ENCODE measurements at regions not wholly inside any gene's neighbourhood (a gene's known extent, or its start where the extent isn't known, plus 50 kb on each side); places are given as distances from the start of the nearest gene placed in this dataset.
"Not testable (repeated sequence)": the region's sequence is repeated elsewhere in the genome, so short reads cannot be mapped to it uniquely, and the experiment has no call there.

GRCh38 chr11:71091506-71092265, 160.7 kb downstream of the SHANK2 start:
- Histone ChIP-seq H2AFZ (ENCODE audit: low read length) (no peak overlapping the region), H3F3A (ENCODE audit: low read depth) (no peaks in the 10 kb centered on the region), H3K9me2 (replicated peaks; ENCODE audit: low read depth, low read length) (no peaks in the 10 kb centered on the region), H3K4me3 (ENCODE audit: low read length, poor library complexity, severe bottlenecking) (no peak overlapping the region), H3K4me1 (ENCODE audit: insufficient read depth, low read length, poor library complexity, severe bottlenecking) (no peaks in the 10 kb centered on the region), H3K4me2 (ENCODE audit: low read depth, low read length, poor library complexity, severe bottlenecking) (no peak overlapping the region), H3K9me3 (ENCODE audit: insufficient read depth, low read depth, low read length) (peaks cover 6% of the 10 kb centered on the region; the same call in 1 of the 2 replicates), H3K36me3 (ENCODE audit: insufficient read depth, low read length) (no peaks in the 10 kb centered on the region), H4K20me1 (ENCODE audit: insufficient read depth, low read length, poor library complexity, severe bottlenecking) (no peaks in the 10 kb centered on the region), H3K9ac (ENCODE audit: low read depth, low read length, poor library complexity, severe bottlenecking) (no peak overlapping the region), H3K27me3 (ENCODE audit: insufficient read depth, low read length, poor library complexity, severe bottlenecking) (no peaks in the 10 kb centered on the region), H3K79me2 (ENCODE audit: insufficient read depth, low read length) (no peaks in the 10 kb centered on the region)
- TF ChIP-seq, protein P1, sequence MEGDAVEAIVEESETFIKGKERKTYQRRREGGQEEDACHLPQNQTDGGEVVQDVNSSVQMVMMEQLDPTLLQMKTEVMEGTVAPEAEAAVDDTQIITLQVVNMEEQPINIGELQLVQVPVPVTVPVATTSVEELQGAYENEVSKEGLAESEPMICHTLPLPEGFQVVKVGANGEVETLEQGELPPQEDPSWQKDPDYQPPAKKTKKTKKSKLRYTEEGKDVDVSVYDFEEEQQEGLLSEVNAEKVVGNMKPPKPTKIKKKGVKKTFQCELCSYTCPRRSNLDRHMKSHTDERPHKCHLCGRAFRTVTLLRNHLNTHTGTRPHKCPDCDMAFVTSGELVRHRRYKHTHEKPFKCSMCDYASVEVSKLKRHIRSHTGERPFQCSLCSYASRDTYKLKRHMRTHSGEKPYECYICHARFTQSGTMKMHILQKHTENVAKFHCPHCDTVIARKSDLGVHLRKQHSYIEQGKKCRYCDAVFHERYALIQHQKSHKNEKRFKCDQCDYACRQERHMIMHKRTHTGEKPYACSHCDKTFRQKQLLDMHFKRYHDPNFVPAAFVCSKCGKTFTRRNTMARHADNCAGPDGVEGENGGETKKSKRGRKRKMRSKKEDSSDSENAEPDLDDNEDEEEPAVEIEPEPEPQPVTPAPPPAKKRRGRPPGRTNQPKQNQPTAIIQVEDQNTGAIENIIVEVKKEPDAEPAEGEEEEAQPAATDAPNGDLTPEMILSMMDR (conservative IDR thresholded peaks at IDR 0.05; ENCODE audit: low read length): no peak
- TF ChIP-seq EZH2phosphoT487 (IDR thresholded peaks at IDR 0.05; ENCODE audit: borderline replicate concordance): no peak

DNA sequence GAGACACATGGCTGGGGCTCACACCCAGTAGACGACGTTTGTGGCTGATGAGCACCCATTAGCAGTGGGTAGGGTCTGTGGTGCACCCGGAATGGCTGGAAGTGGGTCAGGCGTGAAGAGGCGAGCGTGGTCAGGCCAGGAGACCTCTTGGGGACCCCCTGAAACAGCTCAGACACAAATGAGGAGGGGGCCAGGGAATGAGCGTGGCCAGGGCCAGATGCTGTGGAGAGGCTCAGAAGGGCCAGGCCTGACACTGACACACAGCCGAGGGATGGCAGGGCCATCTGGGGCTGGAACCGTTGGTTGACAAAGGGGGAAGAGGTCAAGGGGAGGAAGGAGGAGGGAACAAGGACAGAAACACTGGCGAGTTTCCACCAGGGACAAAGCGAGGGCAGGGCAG, 162.8 kb downstream of the SHANK2 start:
- peaks cover 6% of the 10 kb centered on the region; the same call in 1 of the 2 replicates for H3K9me3 ChIP-seq (ENCODE audit: insufficient read depth, low read depth, low read length)
- no peak overlapping the region for H3K4me2 ChIP-seq (ENCODE audit: low read depth, low read length, poor library complexity, severe bottlenecking)
- no peaks in the 10 kb centered on the region for H4K20me1 ChIP-seq (ENCODE audit: insufficient read depth, low read length, poor library complexity, severe bottlenecking)
- no peaks in the 10 kb centered on the region for H3K9me2 ChIP-seq (replicated peaks; ENCODE audit: low read depth, low read length)
- H3F3A ChIP-seq (ENCODE audit: low read depth): no peaks in the 10 kb centered on the region
- H3K9ac ChIP-seq (ENCODE audit: low read depth, low read length, poor library complexity, severe bottlenecking): no peak overlapping the region
- H3K79me2 ChIP-seq (ENCODE audit: insufficient read depth, low read length): no peaks in the 10 kb centered on the region
- H3K4me1 ChIP-seq (ENCODE audit: insufficient read depth, low read length, poor library complexity, severe bottlenecking): no peaks in the 10 kb centered on the region
- TF ChIP-seq EZH2phosphoT487 (IDR thresholded peaks at IDR 0.05; ENCODE audit: borderline replicate concordance): no peak
- TF ChIP-seq, protein P1 (conservative IDR thresholded peaks at IDR 0.05; ENCODE audit: low read length): no peak
- no peaks in the 10 kb centered on the region for H3K36me3 ChIP-seq (ENCODE audit: insufficient read depth, low read length)
- H2AFZ ChIP-seq (ENCODE audit: low read length): no peak overlapping the region
- no peaks in the 10 kb centered on the region for H3K27me3 ChIP-seq (ENCODE audit: insufficient read depth, low read length, poor library complexity, severe bottlenecking)
- H3K4me3 ChIP-seq (ENCODE audit: low read length, poor library complexity, severe bottlenecking): no peak overlapping the region

GRCh38 chr11:71088314-71089215, 163.8 kb downstream of the SHANK2 start:
- H4K20me1 ChIP-seq (ENCODE audit: insufficient read depth, low read length, poor library complexity, severe bottlenecking); H3F3A ChIP-seq (ENCODE audit: low read depth); H3K36me3 ChIP-seq (ENCODE audit: insufficient read depth, low read length); H3K9me3 ChIP-seq (ENCODE audit: insufficient read depth, low read depth, low read length); H3K4me3 ChIP-seq (ENCODE audit: low read length, poor library complexity, severe bottlenecking); H2AFZ ChIP-seq (ENCODE audit: low read length); H3K9ac ChIP-seq (ENCODE audit: low read depth, low read length, poor library complexity, severe bottlenecking); H3K79me2 ChIP-seq (ENCODE audit: insufficient read depth, low read length); H3K9me2 ChIP-seq (replicated peaks; ENCODE audit: low read depth, low read length); H3K27me3 ChIP-seq (ENCODE audit: insufficient read depth, low read length, poor library complexity, severe bottlenecking); H3K4me1 ChIP-seq (ENCODE audit: insufficient read depth, low read length, poor library complexity, severe bottlenecking); H3K4me2 ChIP-seq (ENCODE audit: low read depth, low read length, poor library complexity, severe bottlenecking): not testable (repeated sequence)
